Ascending aorta (tissue), 2 donors: ENCODE measurements at regions not wholly inside any gene's neighbourhood (a gene's known extent, or its start where the extent isn't known, plus 50 kb on each side); places are given as distances from the start of the nearest gene placed in this dataset.

Experiments used
- DNase-seq, 2 donors: peaks; one replicate each; pipeline ENCODE4 v3.0.0-alpha.2; 2019; ENCODE audit warnings: low spot score in 2 of 2
- H3K27ac ChIP-seq, 2 donors: fragments of 200-600 bp; sonication (generic); one replicate each; pipeline ENCODE4 v1.5.1; 2016 to 2017; ENCODE audit warnings: mild to moderate bottlenecking in 1 of 2
- H3K27me3 ChIP-seq: fragments of 200-600 bp; sonication (generic); one replicate; pipeline ENCODE4 v1.5.1; 2017
- H3K36me3 ChIP-seq, 2 donors: fragments of 200-600 bp; sonication (generic); one replicate each; pipeline ENCODE4 v1.5.1; 2016
- H3K4me1 ChIP-seq, 2 donors: fragments of 200-600 bp; sonication (generic); one replicate each; pipeline ENCODE4 v1.5.1; 2016 to 2017; ENCODE audit warnings: mild to moderate bottlenecking in 1 of 2
- H3K4me3 ChIP-seq, 2 donors: fragments of 200-600 bp; sonication (generic); one replicate each; pipeline ENCODE4 v1.5.1; 2016 to 2017; ENCODE audit warnings: mild to moderate bottlenecking in 1 of 2
- H3K9me3 ChIP-seq, 2 donors: fragments of 200-600 bp; sonication (generic); one replicate each; pipeline ENCODE4 v1.5.1; 2016
- CTCF ChIP-seq, 3 experiments: fragments of 200-600 bp in 2 of 3; fragments of 450-650 bp in 1 of 3; sonication (generic) in 2 of 3; IDR thresholded peaks; one replicate each; pipeline ENCODE4 v1.5.1; 2016 to 2019; ENCODE audit warnings: antibody characterized with exemption in 3 of 3, mild to moderate bottlenecking in 1 of 3, moderate library complexity in 1 of 3
- intact Hi-C: fragments of 100-400 bp; cut with DNase I; formaldehyde crosslinking; loops from one replicate; pipeline ENCODE4 v1.15.1; 2023

DNA sequence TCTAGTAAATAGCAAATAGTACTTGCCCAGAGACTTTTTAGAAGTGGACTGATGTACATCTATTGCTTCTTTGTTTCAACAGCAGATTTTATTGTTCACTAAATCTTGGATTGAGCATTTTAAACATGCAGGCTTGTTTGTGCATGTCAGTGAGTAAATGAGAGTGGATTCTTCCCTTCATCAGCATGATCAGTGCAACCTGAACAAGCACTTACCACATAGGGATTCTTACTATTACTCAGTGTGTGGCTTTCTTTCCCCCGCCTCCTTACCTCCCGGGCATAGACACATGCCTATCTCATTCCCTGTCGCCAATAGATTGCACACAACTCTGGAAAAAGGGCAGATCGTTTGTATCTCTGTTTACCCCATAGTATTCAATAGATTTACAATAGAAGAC, 197.5 kb downstream of the C11orf87 start:
- H3K27ac ChIP-seq, result no peak overlapping the region
- no peaks in the 10 kb centered on the region for H3K4me1 ChIP-seq
- no peak for DNase-seq
- no peak for TF ChIP-seq CTCF (IDR thresholded peaks at IDR 0.05)
- H3K27me3 ChIP-seq, result no peaks in the 10 kb centered on the region
- intact Hi-C loops, result no loop called here
- no peaks in the 10 kb centered on the region for H3K36me3 ChIP-seq
- no peaks in the 10 kb centered on the region for H3K9me3 ChIP-seq
- H3K4me3 ChIP-seq, result no peak overlapping the region

DNA sequence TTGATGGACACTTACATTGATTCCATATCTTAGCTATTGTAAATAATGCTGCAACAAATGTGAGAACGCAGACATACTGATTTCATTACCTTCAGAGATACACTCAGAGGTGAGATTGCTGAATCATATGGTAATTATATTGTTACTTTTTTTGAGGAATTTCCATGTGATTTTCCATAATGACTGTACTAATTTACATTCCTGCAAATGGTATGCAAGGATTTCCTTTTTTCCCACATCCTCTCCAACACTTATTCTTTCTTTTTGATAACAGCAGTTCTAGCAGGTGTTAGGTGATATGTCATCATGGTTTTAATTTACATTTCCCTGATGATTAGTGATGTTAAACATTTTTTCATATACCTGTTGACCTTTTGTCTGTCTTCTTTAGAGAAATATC, 207.7 kb downstream of the C11orf87 start:
- TF ChIP-seq CTCF (IDR thresholded peaks at IDR 0.05), result no peak
- H3K4me1 ChIP-seq, result no peaks in the 10 kb centered on the region
- no peak for DNase-seq

DNA sequence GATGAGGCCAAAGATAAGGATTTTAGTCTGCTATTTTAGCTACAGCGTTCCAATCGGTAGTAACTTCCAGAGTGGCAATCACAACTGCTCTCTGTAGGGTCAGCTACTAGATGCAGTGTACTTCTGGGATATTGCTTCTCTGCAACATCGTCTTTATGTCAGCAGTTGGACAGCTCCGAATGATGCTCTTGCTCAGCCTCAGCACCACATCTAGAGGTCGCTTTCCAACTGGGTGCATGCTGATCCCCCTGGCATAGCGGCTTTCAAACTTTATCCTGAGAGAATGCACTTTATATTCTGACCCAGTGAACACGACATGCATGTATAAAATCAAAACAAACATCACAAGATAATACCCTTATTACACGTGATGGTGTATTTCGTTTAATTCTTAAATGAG, 219.6 kb downstream of the C11orf87 start:
- no peaks in the 10 kb centered on the region for H3K4me1 ChIP-seq
- no peaks in the 10 kb centered on the region for H3K27me3 ChIP-seq
- no peak for DNase-seq
- no peak overlapping the region for H3K27ac ChIP-seq
- H3K9me3 ChIP-seq, result no peaks in the 10 kb centered on the region
- H3K36me3 ChIP-seq, result no peaks in the 10 kb centered on the region
- H3K4me3 ChIP-seq, result no peak overlapping the region
- intact Hi-C loops, result no loop called here
- TF ChIP-seq CTCF (IDR thresholded peaks at IDR 0.05), result no peak

More for the DNA sequence above, 207.7 kb downstream of the C11orf87 start:
- H3K4me3 ChIP-seq, result no peak overlapping the region
- H3K27ac ChIP-seq, result no peak overlapping the region
- intact Hi-C loops, result no loop called here
- H3K36me3 ChIP-seq, result no peaks in the 10 kb centered on the region
- no peaks in the 10 kb centered on the region for H3K27me3 ChIP-seq
- H3K9me3 ChIP-seq, result peaks cover 0 to 6% of the 10 kb centered on the region in 2 donors

DNA sequence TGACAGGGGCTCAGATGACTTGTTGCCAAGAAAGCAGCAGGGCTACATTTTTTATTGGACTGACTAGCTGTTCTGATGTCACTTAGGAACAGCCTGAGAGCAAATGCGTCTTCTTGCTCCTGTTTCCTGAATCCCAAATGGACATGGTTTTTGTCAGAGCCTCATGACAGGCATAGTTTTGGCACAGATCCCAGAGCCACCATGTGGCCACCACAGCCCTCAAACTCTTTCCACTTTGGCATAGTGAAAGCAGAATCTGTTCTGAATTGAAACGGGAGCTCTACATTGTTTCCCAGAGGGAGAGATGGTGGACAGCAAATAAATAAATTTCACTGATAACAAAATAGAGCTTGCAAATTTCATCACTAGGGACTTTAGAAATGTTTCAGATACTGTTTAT, 222.2 kb downstream of the C11orf87 start:
- DNase-seq, result no peak
- no peak for TF ChIP-seq CTCF (IDR thresholded peaks at IDR 0.05)
- Histone ChIP-seq H3K36me3 (no peaks in the 10 kb centered on the region), H3K4me1 (no peaks in the 10 kb centered on the region), H3K27me3 (no peaks in the 10 kb centered on the region), H3K4me3 (no peak overlapping the region), H3K9me3 (no peaks in the 10 kb centered on the region), H3K27ac (no peak overlapping the region)
- intact Hi-C loops, result no loop called here

DNA sequence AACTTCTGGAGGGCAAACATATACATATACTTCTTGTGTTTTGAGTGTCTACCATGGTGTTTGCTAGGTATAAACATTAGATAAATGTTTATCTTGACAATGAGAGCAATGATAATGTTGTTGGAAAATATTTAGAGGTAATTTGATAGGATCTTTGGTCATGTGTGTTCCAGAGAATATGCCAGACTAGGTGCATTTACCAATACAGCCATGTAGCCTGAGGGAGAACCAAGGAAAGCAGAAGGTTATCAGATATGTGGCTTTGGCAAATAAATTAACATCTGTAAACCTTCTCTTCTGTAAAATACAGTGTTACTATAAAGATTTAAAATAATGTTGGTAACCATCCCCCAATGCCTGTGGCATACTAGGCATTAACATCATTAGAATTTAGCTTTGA, 226.8 kb downstream of the C11orf87 start:
- intact Hi-C loops, result no loop called here
- Histone ChIP-seq H3K27me3 (no peaks in the 10 kb centered on the region), H3K36me3 (no peaks in the 10 kb centered on the region), H3K4me3 (no peak overlapping the region), H3K27ac (no peak overlapping the region), H3K4me1 (no peaks in the 10 kb centered on the region), H3K9me3 (no peaks in the 10 kb centered on the region)
- no peak for DNase-seq
- no peak for TF ChIP-seq CTCF (IDR thresholded peaks at IDR 0.05)

DNA sequence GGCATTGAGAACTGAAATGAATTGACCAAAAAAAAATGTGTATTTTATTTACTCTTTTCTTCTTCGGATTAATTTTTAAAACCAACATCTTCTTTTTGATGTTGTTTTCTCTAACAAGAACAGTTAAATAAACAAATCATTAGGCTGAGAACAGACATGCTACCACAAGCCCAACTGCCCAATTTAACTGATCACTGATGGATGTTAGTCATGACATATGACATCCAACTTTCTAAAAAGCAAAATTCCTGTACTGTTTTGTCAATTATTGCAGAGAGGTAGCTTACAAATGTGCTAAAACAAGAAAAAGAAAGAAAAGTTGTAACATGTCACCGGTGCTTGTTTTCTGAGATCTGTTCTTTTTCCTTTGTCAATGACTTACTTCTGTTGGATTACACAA, 232.1 kb downstream of the C11orf87 start:
- intact Hi-C loops, result no loop called here
- H3K27me3 ChIP-seq, result no peaks in the 10 kb centered on the region
- TF ChIP-seq CTCF (IDR thresholded peaks at IDR 0.05), result no peak
- no peaks in the 10 kb centered on the region for H3K9me3 ChIP-seq
- no peak for DNase-seq
- H3K4me1 ChIP-seq, result no peaks in the 10 kb centered on the region
- no peaks in the 10 kb centered on the region for H3K36me3 ChIP-seq
- H3K4me3 ChIP-seq, result no peak overlapping the region
- H3K27ac ChIP-seq, result no peak overlapping the region
